ENCODE measurements at regions not wholly inside any gene's neighbourhood (a gene's known extent, or its start where the extent isn't known, plus 50 kb on each side); places are given as distances from the start of the nearest gene placed in this dataset.

GRCh38 chr16:86066811-86067210 lies 167.8 kb downstream of the IRF8 start:
- no peak for DNase-seq (ENCODE audit: missing footprints)
- intact Hi-C loops (cut with DNase I), result no loop called here
- ATAC-seq, result no peak

DNA sequence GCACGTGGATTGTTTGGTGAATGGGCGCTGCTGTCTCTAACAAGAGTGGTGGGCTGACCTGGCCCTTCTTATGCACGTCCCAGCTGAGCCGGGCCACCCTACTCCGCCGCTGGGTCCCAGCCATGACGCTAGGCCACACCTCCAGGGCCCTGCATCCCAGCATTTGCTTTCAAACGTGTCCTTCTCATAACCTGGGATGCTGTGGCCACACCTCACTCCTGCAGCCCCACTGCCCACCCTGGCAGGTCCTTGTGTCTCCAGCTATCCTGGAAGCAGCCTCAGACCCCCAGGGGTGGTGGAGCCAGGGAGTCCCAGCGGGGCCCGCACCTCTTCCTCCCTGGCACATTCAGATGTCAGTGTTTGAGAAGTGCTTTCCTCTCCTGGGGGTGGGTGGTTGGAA lies 168.6 kb downstream of the IRF8 start:
- intact Hi-C loops (cut with DNase I), result no loop called here
- no peak for ATAC-seq
- no peak for DNase-seq (ENCODE audit: missing footprints)

DNA sequence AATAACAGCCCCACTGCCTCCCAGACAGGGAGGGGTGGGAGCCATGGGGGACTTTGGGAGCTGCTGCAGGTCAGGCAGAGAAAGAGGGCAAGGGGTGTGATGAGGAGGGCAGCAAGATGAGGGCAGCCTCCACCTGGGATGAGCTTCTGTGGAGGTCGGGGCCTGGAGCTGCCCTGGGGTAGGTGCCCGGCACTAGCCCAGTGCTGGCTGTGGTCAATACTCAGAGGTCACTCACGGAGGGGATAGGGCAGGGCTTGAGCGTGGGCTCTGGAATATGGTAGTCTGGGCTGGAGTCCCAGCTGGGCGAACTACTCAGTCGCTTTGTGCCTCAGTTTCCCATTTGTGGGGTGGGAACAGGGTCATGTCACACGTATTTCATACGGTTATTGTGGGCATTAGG lies 169.0 kb downstream of the IRF8 start:
- ATAC-seq, result no peak
- intact Hi-C loops (cut with DNase I), result no loop called here
- DNase-seq (ENCODE audit: missing footprints), result no peak

- ATAC-seq, result no peak
- no peak for DNase-seq (ENCODE audit: missing footprints)
- intact Hi-C loops (cut with DNase I), result no loop called here
Observed at GRCh38 chr16:86068722-86069121, 169.8 kb downstream of the IRF8 start.

GRCh38 chr16:86069736-86070298 lies 170.9 kb downstream of the IRF8 start:
- DNase-seq (ENCODE audit: missing footprints) (no peak), ATAC-seq (no peak)
- intact Hi-C loops (cut with DNase I), result no loop called here

GRCh38 chr16:86070484-86070883 lies 171.5 kb downstream of the IRF8 start:
- peak; percentile 5 for ATAC-seq
- DNase-seq (ENCODE audit: missing footprints), result no peak
- intact Hi-C loops (cut with DNase I), result no loop called here

DNA sequence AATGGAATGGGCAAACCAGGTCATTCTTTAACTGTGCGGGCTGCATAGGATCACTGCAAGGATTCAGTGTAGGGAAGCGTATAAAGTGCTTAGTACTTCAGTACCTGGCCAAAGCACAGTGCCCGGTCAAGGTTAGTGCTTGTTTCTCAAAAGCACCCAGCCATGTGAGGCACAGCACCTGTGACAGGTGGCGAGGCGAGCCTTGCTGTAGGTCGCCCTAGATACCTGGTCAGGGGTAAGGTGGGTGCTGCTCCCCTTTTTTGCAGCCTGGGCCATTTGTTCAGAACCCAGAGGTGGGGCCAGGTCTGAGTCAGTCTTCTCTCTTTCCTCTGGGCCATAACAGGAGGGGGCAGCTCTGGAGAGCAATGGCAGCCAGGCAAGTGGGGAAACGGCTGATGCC lies 172.0 kb downstream of the IRF8 start:
- no peak for DNase-seq (ENCODE audit: missing footprints)
- ATAC-seq, result no peak
- intact Hi-C loops (cut with DNase I), result no loop called here

DNA sequence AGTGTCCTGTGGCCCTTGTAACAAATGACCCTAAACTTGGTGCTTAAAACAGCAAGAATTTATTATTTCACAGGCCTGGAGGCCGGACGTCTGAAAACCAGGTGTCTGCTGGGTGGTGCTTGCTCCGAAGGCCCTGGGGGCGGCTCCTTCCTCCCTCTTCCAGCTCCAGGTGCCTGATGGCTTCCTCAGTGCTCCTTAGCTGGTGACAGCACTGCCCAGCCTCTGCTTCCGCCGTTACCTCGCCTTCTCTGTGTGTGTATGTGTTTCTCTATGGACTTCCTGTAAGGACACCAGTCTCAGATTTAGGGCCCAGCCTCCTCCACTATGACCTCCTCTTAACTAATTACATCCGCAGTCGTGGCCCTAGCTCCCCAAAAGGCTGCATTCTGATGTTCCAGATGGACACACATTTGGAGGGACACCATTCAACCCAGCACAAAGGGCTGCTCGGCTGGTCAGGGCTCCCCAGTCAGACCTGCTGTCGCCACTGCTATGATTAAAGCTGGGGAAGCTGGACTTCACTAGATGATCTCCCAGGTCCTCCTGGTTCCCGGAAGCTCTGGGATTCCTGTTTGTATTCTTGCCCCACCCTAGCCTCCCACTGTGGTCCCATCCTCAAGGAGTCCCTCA lies 172.8 kb downstream of the IRF8 start:
- peak; percentile 64 for DNase-seq (ENCODE audit: missing footprints)
- intact Hi-C loops (cut with DNase I), result no loop called here
- no peak for ATAC-seq

GRCh38 chr16:86072328-86073102 lies 173.6 kb downstream of the IRF8 start:
- intact Hi-C loops (cut with DNase I), result loop anchor here (1.0 kb wide), 1 partner anchor 444 kb away; no protein-coding TSS in a partner anchor
- ATAC-seq (no peak), DNase-seq (ENCODE audit: missing footprints) (peak; percentile 70)

DNA sequence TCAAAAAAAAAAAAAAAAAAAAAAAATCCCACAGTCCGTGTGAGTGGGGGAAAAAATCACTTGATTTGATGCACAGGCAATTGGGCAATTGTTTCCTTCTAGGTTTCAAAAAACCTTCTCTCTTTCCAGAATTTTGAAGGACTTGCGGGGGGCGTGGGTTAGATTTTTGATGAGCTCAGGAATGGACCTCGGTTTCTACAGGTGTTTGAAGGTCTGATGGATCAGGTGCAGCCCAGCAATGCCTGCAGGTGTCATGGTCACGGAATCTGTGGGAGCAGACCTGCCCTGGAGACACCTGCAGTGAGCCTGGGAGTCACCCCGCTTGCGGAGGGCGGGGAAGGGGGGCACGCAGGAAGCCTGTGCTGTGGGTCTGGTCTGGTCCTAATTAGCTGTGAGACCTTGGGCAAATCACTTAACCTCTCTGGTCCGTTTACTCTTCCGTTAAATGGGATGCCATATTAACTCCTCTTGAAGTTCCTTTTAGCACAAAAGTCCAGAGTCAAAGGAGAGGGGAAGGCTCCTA lies 174.2 kb downstream of the IRF8 start:
- intact Hi-C loops (cut with DNase I), result loop anchor here (1.0 kb wide), 1 partner anchor 443 kb away; no protein-coding TSS in a partner anchor
- ATAC-seq (no peak), DNase-seq (ENCODE audit: missing footprints) (no peak)

DNA sequence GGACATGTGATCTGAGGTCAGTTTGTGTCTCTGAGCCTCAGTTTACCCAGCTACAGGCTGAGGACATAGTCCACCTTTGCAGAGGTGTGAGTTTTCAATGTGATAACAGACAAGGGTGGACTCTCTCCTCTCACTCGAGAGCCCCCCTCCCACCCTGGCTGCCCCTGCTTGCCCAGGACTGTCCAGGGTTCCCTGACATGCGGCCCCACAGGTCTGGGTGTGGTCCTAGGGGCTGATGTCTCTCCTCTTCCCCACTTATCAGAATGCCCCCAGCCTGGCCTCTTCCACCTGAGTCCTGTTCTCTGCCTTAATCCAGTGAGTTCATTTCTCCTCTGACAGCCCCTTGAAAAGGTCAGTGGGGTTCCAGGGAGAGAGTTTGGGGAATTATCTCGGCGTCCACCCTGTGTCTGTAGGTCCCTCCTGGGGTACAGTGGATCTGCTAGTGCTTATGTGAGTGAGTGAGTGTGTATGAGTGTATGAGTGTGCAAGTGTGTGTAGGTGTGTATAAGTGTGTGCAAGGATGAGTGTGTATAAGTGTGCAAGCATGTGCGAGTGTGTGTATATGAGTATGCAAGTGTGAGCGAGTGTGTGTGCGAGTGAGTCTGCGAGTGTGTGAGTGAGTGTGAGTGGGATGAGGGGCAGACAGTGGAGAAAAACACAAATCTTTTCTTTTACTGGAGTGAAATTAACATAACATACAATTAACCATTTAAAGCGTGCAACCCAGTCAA lies 175.0 kb downstream of the IRF8 start:
- ATAC-seq, result no peak
- intact Hi-C loops (cut with DNase I), result loop anchor here (1.0 kb wide), 1 partner anchor 442 kb away; no protein-coding TSS in a partner anchor
- no peak for DNase-seq (ENCODE audit: missing footprints)

- DNase-seq (ENCODE audit: missing footprints) (no peak), ATAC-seq (no peak)
- intact Hi-C loops (cut with DNase I), result no loop called here
Observed at GRCh38 chr16:86074651-86075487, 175.9 kb downstream of the IRF8 start.

GRCh38 chr16:86075488-86075785 lies 176.5 kb downstream of the IRF8 start:
- intact Hi-C loops (cut with DNase I), result no loop called here
- no peak for ATAC-seq
- no peak for DNase-seq (ENCODE audit: missing footprints)

GRCh38 chr16:86075839-86076440 lies 177.0 kb downstream of the IRF8 start:
- ATAC-seq (no peak), DNase-seq (ENCODE audit: missing footprints) (peak; percentile 39)
- intact Hi-C loops (cut with DNase I), result no loop called here

- ATAC-seq (no peak), DNase-seq (ENCODE audit: missing footprints) (no peak)
- intact Hi-C loops (cut with DNase I), result no loop called here
Observed at GRCh38 chr16:86076606-86077005, 177.6 kb downstream of the IRF8 start.

DNA sequence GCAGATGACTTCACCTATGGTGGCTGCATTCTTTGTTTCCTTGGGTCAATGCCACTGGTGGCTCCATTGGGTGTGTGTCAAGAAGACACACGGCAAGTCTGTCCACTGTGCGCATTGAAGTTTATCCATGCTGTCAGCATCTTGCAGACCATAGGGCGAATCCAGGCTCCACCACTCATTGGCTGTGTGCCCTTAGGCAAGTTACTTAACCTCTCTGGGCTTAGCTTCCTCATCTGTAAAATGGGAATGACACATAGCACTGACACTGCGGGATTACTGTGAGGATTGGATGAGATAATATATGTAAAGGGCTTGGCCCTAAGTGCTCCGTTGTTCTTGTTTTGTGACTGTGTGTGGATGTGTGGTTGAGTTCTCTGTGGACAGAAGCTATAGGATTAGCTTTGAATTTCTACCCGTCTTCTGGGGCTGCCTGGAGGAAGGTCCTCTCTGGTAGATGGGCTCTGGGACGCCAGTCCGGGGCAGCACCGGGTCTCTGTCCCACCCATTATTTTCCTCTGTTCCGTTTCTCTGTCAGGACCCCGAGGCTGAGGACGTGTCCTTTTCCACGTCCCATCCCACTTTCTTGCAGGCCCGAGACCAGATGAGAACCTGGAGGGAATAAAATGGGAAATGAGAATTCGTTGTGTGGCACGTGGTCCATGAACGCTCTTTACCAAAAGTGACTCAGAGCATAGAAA lies 178.4 kb downstream of the IRF8 start:
- ATAC-seq (no peak), DNase-seq (ENCODE audit: missing footprints) (no peak)
- intact Hi-C loops (cut with DNase I), result no loop called here

- intact Hi-C loops (cut with DNase I), result no loop called here
- ATAC-seq, result no peak
- DNase-seq (ENCODE audit: missing footprints), result no peak
Observed at GRCh38 chr16:86078121-86078600, 179.2 kb downstream of the IRF8 start.
